ENCODE measurements at regions not wholly inside any gene's neighbourhood (a gene's known extent, or its start where the extent isn't known, plus 50 kb on each side); places are given as distances from the start of the nearest gene placed in this dataset.

DNA sequence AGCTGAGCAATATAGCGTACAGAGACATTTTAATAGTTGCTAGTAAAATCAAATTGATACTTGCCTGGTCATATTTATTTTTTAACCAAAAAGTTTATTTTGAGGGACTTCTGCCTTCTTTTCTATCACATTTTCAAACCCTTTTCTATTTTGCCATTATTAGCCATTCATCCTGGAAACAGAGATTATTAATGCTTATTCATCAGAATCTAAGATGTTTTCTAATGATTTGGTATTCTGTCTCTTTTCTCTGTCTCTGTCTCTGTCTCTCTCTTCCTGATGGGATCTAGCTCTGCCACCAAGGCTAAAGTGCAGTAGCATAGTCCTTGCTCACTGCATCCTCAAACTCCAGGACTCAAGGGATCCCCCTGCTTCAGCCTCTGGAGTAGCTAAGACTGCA, 871.3 kb upstream of the CDH8 start:
- TF ChIP-seq, protein P1, sequence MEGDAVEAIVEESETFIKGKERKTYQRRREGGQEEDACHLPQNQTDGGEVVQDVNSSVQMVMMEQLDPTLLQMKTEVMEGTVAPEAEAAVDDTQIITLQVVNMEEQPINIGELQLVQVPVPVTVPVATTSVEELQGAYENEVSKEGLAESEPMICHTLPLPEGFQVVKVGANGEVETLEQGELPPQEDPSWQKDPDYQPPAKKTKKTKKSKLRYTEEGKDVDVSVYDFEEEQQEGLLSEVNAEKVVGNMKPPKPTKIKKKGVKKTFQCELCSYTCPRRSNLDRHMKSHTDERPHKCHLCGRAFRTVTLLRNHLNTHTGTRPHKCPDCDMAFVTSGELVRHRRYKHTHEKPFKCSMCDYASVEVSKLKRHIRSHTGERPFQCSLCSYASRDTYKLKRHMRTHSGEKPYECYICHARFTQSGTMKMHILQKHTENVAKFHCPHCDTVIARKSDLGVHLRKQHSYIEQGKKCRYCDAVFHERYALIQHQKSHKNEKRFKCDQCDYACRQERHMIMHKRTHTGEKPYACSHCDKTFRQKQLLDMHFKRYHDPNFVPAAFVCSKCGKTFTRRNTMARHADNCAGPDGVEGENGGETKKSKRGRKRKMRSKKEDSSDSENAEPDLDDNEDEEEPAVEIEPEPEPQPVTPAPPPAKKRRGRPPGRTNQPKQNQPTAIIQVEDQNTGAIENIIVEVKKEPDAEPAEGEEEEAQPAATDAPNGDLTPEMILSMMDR (IDR thresholded peaks at IDR 0.05), result no peak
- no peak for TF ChIP-seq POLR2A (IDR thresholded peaks at IDR 0.05)
- Histone ChIP-seq H3K36me3 (no peaks in the 10 kb centered on the region), H3K4me3 (no peak overlapping the region), H3K27ac (no peak overlapping the region), H3K9me3 (peaks cover 0 to 5% (median 0%) of the 10 kb centered on the region in 12 donors), H3K4me1 (no peaks in the 10 kb centered on the region), H3K27me3 (no peaks in the 10 kb centered on the region)
- 88 to 98% (median 94%) methylated on average over 1 of the region's 1 CpG for WGBS, 4 donors
- ATAC-seq (no peak), DNase-seq (no peak)
- intact Hi-C loops (cut with DNase I), result no loop called here

DNA sequence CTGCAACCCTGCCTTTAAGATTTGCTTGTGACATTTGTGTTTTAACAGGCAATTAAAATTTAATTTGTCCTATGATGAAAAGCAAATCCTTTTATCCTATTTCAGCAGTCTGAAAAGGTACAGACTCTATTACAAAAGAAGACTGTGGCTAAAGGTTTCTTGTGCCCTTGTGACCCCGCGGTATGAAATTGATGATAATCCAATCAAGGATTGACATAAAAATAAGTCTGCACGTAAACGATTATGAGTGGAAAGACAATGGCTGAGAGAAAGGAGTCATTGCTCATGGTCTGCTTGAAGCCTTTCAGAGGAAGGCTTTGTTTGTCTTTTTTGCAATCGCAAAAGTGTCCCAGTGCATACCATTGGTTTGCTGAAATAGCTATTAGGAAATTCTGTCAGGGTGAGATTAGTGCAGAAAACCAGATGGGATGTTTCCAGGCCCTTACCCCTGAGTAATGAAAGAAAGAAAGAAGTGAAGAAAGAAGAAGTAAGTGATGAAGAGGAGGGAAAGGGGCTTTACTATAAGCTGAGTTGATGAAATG, 867.8 kb upstream of the CDH8 start:
- 63 to 80% (median 71%) methylated on average over 5 of the region's 5 CpGs for WGBS, 4 donors
- TF ChIP-seq POLR2A (IDR thresholded peaks at IDR 0.05), result no peak
- TF ChIP-seq, protein P1 (IDR thresholded peaks at IDR 0.05), result no peak
- H3K36me3 ChIP-seq, result no peaks in the 10 kb centered on the region
- no peaks in the 10 kb centered on the region for H3K4me1 ChIP-seq
- H3K27ac ChIP-seq, result no peak overlapping the region
- H3K4me3 ChIP-seq, result no peak overlapping the region
- no peaks in the 10 kb centered on the region for H3K27me3 ChIP-seq
- intact Hi-C loops (cut with DNase I), result loop anchor here in 1 of 10 donors (2.0 kb wide), 1 partner anchor 17 kb away; no protein-coding TSS in a partner anchor
- H3K9me3 ChIP-seq, result peaks cover 0 to 5% (median 0%) of the 10 kb centered on the region in 12 donors
- no peak for DNase-seq
- ATAC-seq, result no peak

- Histone ChIP-seq H3K36me3 (no peaks in the 10 kb centered on the region), H3K4me1 (no peaks in the 10 kb centered on the region), H3K27me3 (no peaks in the 10 kb centered on the region), H3K9me3 (peaks cover 0 to 5% (median 0%) of the 10 kb centered on the region in 12 donors), H3K4me3 (no peak overlapping the region), H3K27ac (no peak overlapping the region)
- TF ChIP-seq POLR2A (IDR thresholded peaks at IDR 0.05), result no peak
- TF ChIP-seq, protein P1 (IDR thresholded peaks at IDR 0.05), result no peak
- intact Hi-C loops (cut with DNase I), result no loop called here
- 63 to 81% (median 72%) methylated on average over 1 of the region's 1 CpG for WGBS, 4 donors
- no peak for DNase-seq
- ATAC-seq, result no peak
Observed at GRCh38 chr16:62899737-62900136, 863.5 kb upstream of the CDH8 start.

GRCh38 chr16:62889097-62889496, 852.9 kb upstream of the CDH8 start:
- Histone ChIP-seq H3K4me1 (no peaks in the 10 kb centered on the region), H3K4me3 (no peak overlapping the region), H3K36me3 (no peaks in the 10 kb centered on the region), H3K9me3 (peaks cover 0 to 33% (median 9%) of the 10 kb centered on the region in 12 donors), H3K27me3 (no peaks in the 10 kb centered on the region), H3K27ac (no peak overlapping the region)
- no peak for ATAC-seq
- 93 to 96% (median 95%) methylated on average over 2 of the region's 2 CpGs for WGBS, 4 donors
- TF ChIP-seq, protein P1 (IDR thresholded peaks at IDR 0.05), result no peak
- no peak for TF ChIP-seq POLR2A (IDR thresholded peaks at IDR 0.05)
- DNase-seq, result no peak
- intact Hi-C loops (cut with DNase I), result no loop called here
